Astrocyte of the spinal cord (primary cell): ENCODE measurements at regions not wholly inside any gene's neighbourhood (a gene's known extent, or its start where the extent isn't known, plus 50 kb on each side); places are given as distances from the start of the nearest gene placed in this dataset.
A peak's percentile ranks its signal among the peaks of the same experiment; 100 is the strongest.

ENCODE experiments used
- DNase-seq: peaks from one replicate; pipeline ENCODE4 v3.0.0; 2011; ENCODE audit warnings: low read depth, low spot score
- H3K4me3 ChIP-seq: 2 replicates; pipeline ENCODE4 v1.5.1; 2011; ENCODE audit warnings: low read depth, mild to moderate bottlenecking, low read length, moderate library complexity
- CTCF ChIP-seq: IDR thresholded peaks from 2 replicates; pipeline ENCODE4 v1.5.1; 2012; ENCODE audit warnings: low read depth, mild to moderate bottlenecking, low read length, inconsistent platforms
- in situ Hi-C: cut with HindIII; loops from 2 replicates; pipeline ENCODE4 v1.10.0; 2017; ENCODE audit warnings: low sequenced_read_pairs

DNA sequence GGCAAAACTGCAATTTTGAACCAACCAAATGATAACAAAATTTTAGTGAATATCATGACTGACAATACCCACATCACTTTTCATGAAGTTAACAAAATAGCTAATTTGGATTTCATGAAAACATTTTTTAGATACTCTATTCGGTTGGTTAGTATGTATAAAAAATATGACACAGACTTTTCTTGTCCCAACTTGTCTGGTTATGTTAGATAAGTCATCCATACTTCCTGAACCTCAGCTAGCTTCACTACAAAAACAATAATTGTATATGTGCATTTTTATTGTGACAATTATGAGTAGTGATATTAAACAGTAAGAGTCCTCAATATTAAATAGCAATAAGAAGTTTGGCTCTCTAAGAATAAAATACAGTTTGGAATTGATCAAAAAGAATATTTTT lies 408.1 kb upstream of the DSEL start:
- in situ Hi-C loops = no loop called here
- DNase-seq = no peak
- H3K4me3 ChIP-seq = no peak overlapping the region
- no peak for TF ChIP-seq CTCF

DNA sequence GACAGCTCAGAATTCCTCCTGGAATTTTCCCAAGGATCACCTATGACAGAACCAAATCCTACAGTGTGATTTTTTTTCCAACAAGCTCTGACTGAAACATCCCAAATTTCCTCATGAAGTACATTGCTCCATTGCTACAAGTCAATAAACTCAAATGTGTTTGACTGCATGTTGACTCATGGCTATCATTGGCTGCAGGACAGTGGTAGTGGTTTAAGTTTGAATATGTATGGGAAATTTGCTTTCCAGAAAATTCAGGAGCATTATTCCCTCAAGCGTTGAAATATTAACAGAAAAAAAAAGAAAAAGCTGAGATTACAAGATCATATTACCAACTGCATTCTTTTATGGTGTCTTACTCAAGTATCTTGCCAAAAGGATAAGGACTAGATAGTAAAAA lies 402.8 kb upstream of the DSEL start:
- in situ Hi-C loops = no loop called here
- no peak for DNase-seq
- no peak for TF ChIP-seq CTCF
- H3K4me3 ChIP-seq = no peak overlapping the region

- no peak for TF ChIP-seq CTCF
- DNase-seq = peak; percentile 28
- H3K4me3 ChIP-seq = no peak overlapping the region
- in situ Hi-C loops = no loop called here
Observed at GRCh38 chr18:67916097-67916496, 399.6 kb upstream of the DSEL start.

- TF ChIP-seq CTCF = no peak
- in situ Hi-C loops = no loop called here
- no peak for DNase-seq
- H3K4me3 ChIP-seq = no peak overlapping the region
Observed at GRCh38 chr18:67913040-67913439, 396.5 kb upstream of the DSEL start.

- TF ChIP-seq CTCF = no peak
- in situ Hi-C loops = no loop called here
- no peak for DNase-seq
- H3K4me3 ChIP-seq = no peak overlapping the region
Observed at GRCh38 chr18:67901573-67901972, 385.1 kb upstream of the DSEL start.

- no peak for TF ChIP-seq CTCF
- no peak overlapping the region for H3K4me3 ChIP-seq
- in situ Hi-C loops = no loop called here
- no peak for DNase-seq
Observed at GRCh38 chr18:67896451-67896850, 379.9 kb upstream of the DSEL start.

DNA sequence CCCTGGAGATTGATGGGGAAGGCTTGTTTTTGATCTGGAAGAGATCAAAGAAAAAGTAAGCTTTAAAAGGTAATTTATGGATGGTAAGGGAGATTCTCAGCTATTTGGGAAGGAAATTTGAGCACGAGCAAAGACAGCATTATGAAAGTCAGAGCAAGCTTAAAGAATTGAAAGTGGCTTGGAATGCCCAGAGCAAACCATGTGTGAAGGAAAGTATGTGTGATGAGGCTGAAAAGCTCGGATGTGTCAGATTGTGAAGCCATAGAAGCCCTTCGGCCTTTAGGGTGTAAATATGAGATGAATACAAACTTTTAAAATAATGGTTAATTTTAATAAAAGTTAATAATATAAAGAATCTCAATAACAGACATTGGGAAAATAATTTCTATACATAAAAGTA lies 377.4 kb upstream of the DSEL start:
- no peak overlapping the region for H3K4me3 ChIP-seq
- no peak for TF ChIP-seq CTCF
- no peak for DNase-seq
- in situ Hi-C loops = no loop called here
